Endodermal cell (in vitro differentiated cells): ENCODE measurements at regions not wholly inside any gene's neighbourhood (a gene's known extent, or its start where the extent isn't known, plus 50 kb on each side); places are given as distances from the start of the nearest gene placed in this dataset.

Experiments
- DNase-seq: peaks from one replicate; pipeline ENCODE4 v3.0.0-alpha.2; 2017
- H3K27ac ChIP-seq: 2 replicates; pipeline ENCODE4 v1.5.1; 2013; ENCODE audit warnings: mild to moderate bottlenecking, low read depth, low read length, moderate library complexity
- H3K27me3 ChIP-seq: 2 replicates; pipeline ENCODE4 v1.6.1; 2013; ENCODE audit warnings: mild to moderate bottlenecking, low read length, moderate library complexity; ENCODE audit not compliant: insufficient read depth, control insufficient read depth, poor library complexity, severe bottlenecking
- H3K36me3 ChIP-seq: 2 replicates; pipeline ENCODE4 v1.7.0; 2013; ENCODE audit warnings: mild to moderate bottlenecking, low read length, moderate library complexity; ENCODE audit not compliant: control insufficient read depth, insufficient read depth
- H3K4me1 ChIP-seq: one replicate; pipeline ENCODE4 v1.7.0; 2013; ENCODE audit warnings: low read length; ENCODE audit not compliant: control insufficient read depth, insufficient read depth
- H3K4me3 ChIP-seq: 2 replicates; pipeline ENCODE4 v1.5.1; 2013; ENCODE audit warnings: mild to moderate bottlenecking, low read length, moderate library complexity
- H3K9ac ChIP-seq: 2 replicates; pipeline ENCODE4 v1.6.1; 2013; ENCODE audit warnings: mild to moderate bottlenecking, low read length, moderate library complexity; ENCODE audit not compliant: poor library complexity, severe bottlenecking; ENCODE audit errors: extremely low read depth
- H3K9me3 ChIP-seq: 2 replicates; pipeline ENCODE4 v1.6.1; 2013; ENCODE audit warnings: mild to moderate bottlenecking, low read length, moderate library complexity; ENCODE audit not compliant: control insufficient read depth
- H3K27ac Mint-ChIP-seq: 2 replicates; pipeline ENCODE4 v1.8.0; 2020; ENCODE audit warnings: mixed read lengths
- H3K27me3 Mint-ChIP-seq: 2 replicates; pipeline ENCODE4 v1.8.0; 2021; ENCODE audit warnings: mild to moderate bottlenecking, mixed read lengths; ENCODE audit not compliant: insufficient read depth
- H3K36me3 Mint-ChIP-seq: 2 replicates; pipeline ENCODE4 v1.8.0; 2020; ENCODE audit warnings: low read depth, mixed read lengths
- H3K4me1 Mint-ChIP-seq: 2 replicates; pipeline ENCODE4 v1.8.0; 2020; ENCODE audit warnings: mixed read lengths
- H3K4me3 Mint-ChIP-seq: 2 replicates; pipeline ENCODE4 v1.8.0; 2020; ENCODE audit warnings: mild to moderate bottlenecking, moderate library complexity, mixed read lengths
- H3K9me3 Mint-ChIP-seq: 2 replicates; pipeline ENCODE4 v1.8.0; 2020; ENCODE audit warnings: mild to moderate bottlenecking, mixed read lengths
- WGBS, 2 experiments: methylation state at CpG; one replicate each; pipeline versions ENCODE4 v1.1.5 to v1.1.7; 2013; ENCODE audit warnings: missing lambda C conversion rate in 2 of 2, mixed read lengths in 1 of 2; ENCODE audit not compliant: insufficient coverage in 1 of 2, insufficient read length in 1 of 2; 5-methylcytosine and 5-hydroxymethylcytosine counted together
- TF ChIP-seq, protein P1 (sequence below): fragments of 200-600 bp; sonication (generic); conservative IDR thresholded peaks from 2 replicates; pipeline ENCODE4 v1.5.0; 2021; ENCODE audit warnings: antibody characterized with exemption, mild to moderate bottlenecking

DNA sequence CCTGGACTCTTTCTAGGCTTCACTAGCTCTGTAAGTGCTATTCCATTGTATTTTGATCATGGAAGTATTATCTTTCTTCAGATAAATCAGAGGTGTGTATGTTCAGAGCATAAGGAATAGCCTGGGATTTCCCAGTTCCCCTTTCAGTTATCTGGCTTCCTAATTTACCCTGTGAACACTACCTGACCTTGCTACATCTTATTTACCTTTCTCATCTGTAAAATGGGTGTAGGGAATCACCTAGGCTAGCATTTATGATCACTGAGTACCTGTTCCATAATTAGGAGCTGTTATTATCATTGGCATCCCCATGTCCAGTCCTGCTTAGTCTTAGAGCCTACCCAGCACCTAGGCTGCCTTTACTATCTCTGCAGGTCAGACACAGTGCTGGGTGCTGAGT, 149.3 kb upstream of the NR2F2 start:
- TF ChIP-seq, protein P1, sequence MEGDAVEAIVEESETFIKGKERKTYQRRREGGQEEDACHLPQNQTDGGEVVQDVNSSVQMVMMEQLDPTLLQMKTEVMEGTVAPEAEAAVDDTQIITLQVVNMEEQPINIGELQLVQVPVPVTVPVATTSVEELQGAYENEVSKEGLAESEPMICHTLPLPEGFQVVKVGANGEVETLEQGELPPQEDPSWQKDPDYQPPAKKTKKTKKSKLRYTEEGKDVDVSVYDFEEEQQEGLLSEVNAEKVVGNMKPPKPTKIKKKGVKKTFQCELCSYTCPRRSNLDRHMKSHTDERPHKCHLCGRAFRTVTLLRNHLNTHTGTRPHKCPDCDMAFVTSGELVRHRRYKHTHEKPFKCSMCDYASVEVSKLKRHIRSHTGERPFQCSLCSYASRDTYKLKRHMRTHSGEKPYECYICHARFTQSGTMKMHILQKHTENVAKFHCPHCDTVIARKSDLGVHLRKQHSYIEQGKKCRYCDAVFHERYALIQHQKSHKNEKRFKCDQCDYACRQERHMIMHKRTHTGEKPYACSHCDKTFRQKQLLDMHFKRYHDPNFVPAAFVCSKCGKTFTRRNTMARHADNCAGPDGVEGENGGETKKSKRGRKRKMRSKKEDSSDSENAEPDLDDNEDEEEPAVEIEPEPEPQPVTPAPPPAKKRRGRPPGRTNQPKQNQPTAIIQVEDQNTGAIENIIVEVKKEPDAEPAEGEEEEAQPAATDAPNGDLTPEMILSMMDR, result no peak
- Histone ChIP-seq H3K36me3 (no peaks in the 10 kb centered on the region), H3K27ac (no peak overlapping the region), H3K4me3 (no peak overlapping the region), H3K9me3 (no peaks in the 10 kb centered on the region), H3K9ac (no peak overlapping the region), H3K4me1 (peaks cover 3% of the 10 kb centered on the region), H3K27me3 (no peaks in the 10 kb centered on the region)
- H3K4me1 Mint-ChIP-seq, result peaks cover 54% of the 10 kb centered on the region
- no peak for DNase-seq
- H3K4me3 Mint-ChIP-seq, result no peak overlapping the region
- H3K27ac Mint-ChIP-seq, result no peak overlapping the region
- H3K27me3 Mint-ChIP-seq, result peaks cover 5% of the 10 kb centered on the region
- no peaks in the 10 kb centered on the region for H3K9me3 Mint-ChIP-seq
- no peaks in the 10 kb centered on the region for H3K36me3 Mint-ChIP-seq

DNA sequence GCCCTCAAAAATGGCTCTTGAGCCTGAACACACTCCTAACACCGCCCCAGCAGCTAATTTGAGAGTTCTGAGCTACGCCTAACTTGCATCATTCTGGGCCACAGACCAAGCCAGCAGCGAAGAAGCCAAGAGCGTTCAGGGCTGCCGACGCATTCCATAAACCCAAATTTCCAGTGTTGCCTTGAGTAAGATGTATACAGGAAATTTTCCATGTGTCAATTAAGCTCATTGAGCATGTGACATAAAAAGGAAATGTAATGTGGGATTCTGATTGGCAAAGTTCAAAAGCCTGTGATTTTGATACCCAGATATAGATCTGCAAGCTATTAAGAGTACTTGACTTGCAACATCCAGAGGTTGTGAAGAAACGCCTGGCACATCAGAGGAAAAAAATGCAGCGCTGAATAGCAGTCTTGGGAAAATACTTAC, 148.6 kb upstream of the NR2F2 start:
- Histone ChIP-seq H3K4me1 (peaks cover 3% of the 10 kb centered on the region), H3K4me3 (no peak overlapping the region), H3K36me3 (no peaks in the 10 kb centered on the region), H3K9ac (no peak overlapping the region), H3K9me3 (no peaks in the 10 kb centered on the region), H3K27ac (no peak overlapping the region), H3K27me3 (no peaks in the 10 kb centered on the region)
- no peak overlapping the region for H3K4me3 Mint-ChIP-seq
- no peaks in the 10 kb centered on the region for H3K9me3 Mint-ChIP-seq
- H3K36me3 Mint-ChIP-seq, result no peaks in the 10 kb centered on the region
- peaks cover 7% of the 10 kb centered on the region for H3K27me3 Mint-ChIP-seq
- 97 to 100% methylated on average over 5 to 8 of the region's 8 CpGs for WGBS, 2 experiments
- TF ChIP-seq, protein P1, result no peak
- no peak overlapping the region for H3K27ac Mint-ChIP-seq
- peaks cover 54% of the 10 kb centered on the region for H3K4me1 Mint-ChIP-seq
- DNase-seq, result no peak

DNA sequence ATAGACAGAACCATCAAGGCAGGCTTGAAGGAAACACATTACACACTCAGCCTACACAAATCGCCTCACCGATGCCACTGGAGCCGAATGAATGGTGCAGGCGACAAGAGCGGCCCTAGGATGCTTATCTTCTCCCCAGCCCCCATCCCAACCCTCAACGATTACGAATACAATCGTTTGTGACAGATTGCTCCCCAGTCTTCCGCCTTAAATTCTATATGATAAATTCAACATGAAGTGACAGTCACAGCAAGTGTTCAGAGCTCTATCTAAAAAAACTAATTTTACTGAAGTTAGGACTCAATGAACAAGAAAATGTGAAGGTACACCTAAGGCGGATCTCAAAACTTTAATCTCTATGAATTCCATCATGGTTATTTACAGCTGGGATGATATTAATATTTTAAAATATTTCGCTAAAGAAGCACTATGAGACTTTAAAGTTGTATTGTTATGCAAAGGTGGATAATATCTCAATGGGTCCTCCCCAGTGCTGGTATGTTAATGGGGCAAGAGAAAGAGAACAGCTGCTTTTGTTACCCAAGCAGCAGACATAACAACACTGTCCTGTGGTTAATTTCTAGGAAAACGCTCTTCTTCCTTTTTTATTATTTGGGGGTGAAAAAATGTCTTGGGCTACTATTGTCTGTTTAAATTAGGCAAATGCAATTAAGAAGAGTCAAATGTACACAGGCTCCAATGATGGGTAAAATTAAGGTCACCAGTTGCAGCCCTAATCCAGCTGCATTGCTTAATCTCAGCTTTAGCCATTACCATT, 147.6 kb upstream of the NR2F2 start:
- no peaks in the 10 kb centered on the region for H3K36me3 Mint-ChIP-seq
- no peak for DNase-seq
- Histone ChIP-seq H3K4me3 (no peak overlapping the region), H3K27ac (no peak overlapping the region), H3K9ac (no peak overlapping the region), H3K27me3 (no peaks in the 10 kb centered on the region), H3K36me3 (no peaks in the 10 kb centered on the region), H3K9me3 (no peaks in the 10 kb centered on the region), H3K4me1 (peaks cover 3% of the 10 kb centered on the region)
- WGBS, 2 experiments, result 85 to 90% methylated on average over 10 to 12 of the region's 12 CpGs
- peaks cover 7% of the 10 kb centered on the region for H3K27me3 Mint-ChIP-seq
- H3K9me3 Mint-ChIP-seq, result no peaks in the 10 kb centered on the region
- TF ChIP-seq, protein P1, result no peak
- no peak overlapping the region for H3K4me3 Mint-ChIP-seq
- H3K27ac Mint-ChIP-seq, result no peak overlapping the region
- H3K4me1 Mint-ChIP-seq, result peaks cover 54% of the 10 kb centered on the region
